RWPE2 (cell line): ENCODE measurements at regions not wholly inside any gene's neighbourhood (a gene's known extent, or its start where the extent isn't known, plus 50 kb on each side); places are given as distances from the start of the nearest gene placed in this dataset.

ENCODE experiments used
- ATAC-seq: fragments of 200-7000 bp; cut with Tn5 transposase; 3 replicates; pipeline ENCODE4 v1.9.1; 2021; ENCODE audit warnings: low read depth
- DNase-seq: peaks from one replicate; pipeline ENCODE4 v3.0.0-alpha.2; 2020; ENCODE audit warnings: low spot score
- H3K27ac ChIP-seq: fragments of 450-650 bp; 2 replicates; pipeline ENCODE4 v1.5.1; 2017; ENCODE audit warnings: mild to moderate bottlenecking; ENCODE audit not compliant: poor library complexity, severe bottlenecking
- H3K27me3 ChIP-seq: fragments of 250-450 bp; sonication (Bioruptor Pico); 2 replicates; pipeline ENCODE4 v1.5.1; 2021; ENCODE audit warnings: mild to moderate bottlenecking, moderate library complexity; ENCODE audit not compliant: insufficient read depth, poor library complexity, severe bottlenecking
- H3K36me3 ChIP-seq: fragments of 250-450 bp; sonication (Bioruptor Pico); 2 replicates; pipeline ENCODE4 v1.5.1; 2020; ENCODE audit warnings: low read depth, mild to moderate bottlenecking, moderate library complexity
- H3K4me1 ChIP-seq: fragments of 250-450 bp; sonication (Bioruptor Pico); 2 replicates; pipeline ENCODE4 v1.5.1; 2021; ENCODE audit warnings: mild to moderate bottlenecking, moderate library complexity; ENCODE audit not compliant: insufficient read depth, poor library complexity, severe bottlenecking
- H3K4me3 ChIP-seq: fragments of 250-450 bp; sonication (Bioruptor Pico); 2 replicates; pipeline ENCODE4 v1.5.1; 2021; ENCODE audit warnings: mild to moderate bottlenecking, moderate library complexity; ENCODE audit not compliant: severe bottlenecking
- H3K9me3 ChIP-seq: fragments of 250-450 bp; sonication (Bioruptor Pico); 2 replicates; pipeline ENCODE4 v1.5.1; 2021; ENCODE audit warnings: mild to moderate bottlenecking, moderate library complexity; ENCODE audit not compliant: severe bottlenecking
- TF ChIP-seq, protein P1 (sequence below): fragments of 450-650 bp; IDR thresholded peaks from one replicate; pipeline ENCODE4 v1.5.1; 2017; ENCODE audit warnings: mild to moderate bottlenecking, moderate library complexity; ENCODE audit not compliant: poor library complexity, severe bottlenecking

- no peak overlapping the region for H3K27ac ChIP-seq
- DNase-seq, result no peak
These were observed 111.0 kb downstream of the MN1 start for GRCh38 chr22:27690599-27690998.

GRCh38 chr22:27692243-27692642 lies 109.3 kb downstream of the MN1 start:
- H3K36me3 ChIP-seq, result no peaks in the 10 kb centered on the region
- no peaks in the 10 kb centered on the region for H3K4me1 ChIP-seq
- TF ChIP-seq, protein P1, sequence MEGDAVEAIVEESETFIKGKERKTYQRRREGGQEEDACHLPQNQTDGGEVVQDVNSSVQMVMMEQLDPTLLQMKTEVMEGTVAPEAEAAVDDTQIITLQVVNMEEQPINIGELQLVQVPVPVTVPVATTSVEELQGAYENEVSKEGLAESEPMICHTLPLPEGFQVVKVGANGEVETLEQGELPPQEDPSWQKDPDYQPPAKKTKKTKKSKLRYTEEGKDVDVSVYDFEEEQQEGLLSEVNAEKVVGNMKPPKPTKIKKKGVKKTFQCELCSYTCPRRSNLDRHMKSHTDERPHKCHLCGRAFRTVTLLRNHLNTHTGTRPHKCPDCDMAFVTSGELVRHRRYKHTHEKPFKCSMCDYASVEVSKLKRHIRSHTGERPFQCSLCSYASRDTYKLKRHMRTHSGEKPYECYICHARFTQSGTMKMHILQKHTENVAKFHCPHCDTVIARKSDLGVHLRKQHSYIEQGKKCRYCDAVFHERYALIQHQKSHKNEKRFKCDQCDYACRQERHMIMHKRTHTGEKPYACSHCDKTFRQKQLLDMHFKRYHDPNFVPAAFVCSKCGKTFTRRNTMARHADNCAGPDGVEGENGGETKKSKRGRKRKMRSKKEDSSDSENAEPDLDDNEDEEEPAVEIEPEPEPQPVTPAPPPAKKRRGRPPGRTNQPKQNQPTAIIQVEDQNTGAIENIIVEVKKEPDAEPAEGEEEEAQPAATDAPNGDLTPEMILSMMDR, result no peak
- H3K27ac ChIP-seq, result no peak overlapping the region
- ATAC-seq (peak; percentile 27; the same call in 1 of the 3 replicates), DNase-seq (no peak)
- no peak overlapping the region for H3K4me3 ChIP-seq
- peaks cover 2% of the 10 kb centered on the region for H3K9me3 ChIP-seq
- H3K27me3 ChIP-seq, result no peaks in the 10 kb centered on the region

More at GRCh38 chr22:27690599-27690998, 111.0 kb downstream of the MN1 start:
- no peaks in the 10 kb centered on the region for H3K27me3 ChIP-seq
- no peak overlapping the region for H3K4me3 ChIP-seq
- H3K4me1 ChIP-seq, result no peaks in the 10 kb centered on the region
- no peak for ATAC-seq
- H3K36me3 ChIP-seq, result no peaks in the 10 kb centered on the region
- peaks cover 2% of the 10 kb centered on the region for H3K9me3 ChIP-seq
- TF ChIP-seq, protein P1, result no peak

DNA sequence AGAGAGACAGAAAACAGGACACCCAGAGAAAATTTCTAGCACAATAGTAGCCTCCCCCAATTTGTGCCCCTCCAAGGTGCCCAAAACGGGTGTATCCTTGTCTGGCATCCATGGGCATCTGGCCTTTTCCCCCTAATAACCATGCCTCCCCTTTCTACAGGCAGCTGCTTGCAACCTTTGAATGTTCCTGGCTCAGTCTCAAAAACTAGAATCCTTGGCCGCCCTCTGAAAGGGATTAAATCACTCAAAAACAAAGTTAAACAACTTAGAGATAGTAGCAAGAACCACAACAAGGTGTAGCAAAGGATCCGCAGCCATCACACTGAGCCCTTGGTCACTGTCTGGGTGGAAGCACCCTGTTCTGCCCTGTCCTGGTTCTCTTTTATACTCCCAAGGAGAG lies 105.6 kb downstream of the MN1 start:
- no peak for DNase-seq
- Histone ChIP-seq H3K27me3 (no peaks in the 10 kb centered on the region), H3K27ac (no peak overlapping the region), H3K9me3 (peaks cover 1% of the 10 kb centered on the region), H3K36me3 (no peaks in the 10 kb centered on the region), H3K4me1 (no peaks in the 10 kb centered on the region), H3K4me3 (no peak overlapping the region)
- TF ChIP-seq, protein P1, result no peak
- no peak for ATAC-seq

GRCh38 chr22:27697888-27698287 lies 103.7 kb downstream of the MN1 start:
- no peaks in the 10 kb centered on the region for H3K4me1 ChIP-seq
- TF ChIP-seq, protein P1, result no peak
- no peak overlapping the region for H3K4me3 ChIP-seq
- DNase-seq (no peak), ATAC-seq (no peak)
- no peaks in the 10 kb centered on the region for H3K36me3 ChIP-seq
- H3K27me3 ChIP-seq, result no peaks in the 10 kb centered on the region
- peaks cover 1% of the 10 kb centered on the region for H3K9me3 ChIP-seq
- no peak overlapping the region for H3K27ac ChIP-seq
